AG04449 (cell line): ENCODE measurements at regions not wholly inside any gene's neighbourhood (a gene's known extent, or its start where the extent isn't known, plus 50 kb on each side); places are given as distances from the start of the nearest gene placed in this dataset.

Source experiments
- CTCF ChIA-PET: fragments of 350-600 bp; formaldehyde crosslinking; extraction: SDS; loops from one replicate; lab custom pipeline; 2021; ENCODE audit warnings: antibody characterized with exemption; lab: Yijun Ruan, JAX
- POLR2A ChIA-PET: fragments of 400-600, 350-600 bp; formaldehyde crosslinking; extraction: SDS; loops from one replicate; lab custom pipeline; 2020; ENCODE audit warnings: antibody characterized with exemption, inconsistent platforms; lab: Yijun Ruan, JAX
- DNase-seq: peaks from one replicate; pipeline ENCODE4 v3.0.0-alpha.2; 2010; ENCODE audit warnings: low read depth, low spot score
- H3K4me3 ChIP-seq: 2 replicates; pipeline ENCODE4 v1.5.1; 2011; ENCODE audit warnings: low read depth, mild to moderate bottlenecking, control low read depth, low read length
- CTCF ChIP-seq: IDR thresholded peaks from one replicate; pipeline ENCODE4 v1.5.1; 2011; ENCODE audit warnings: mild to moderate bottlenecking, moderate library complexity, low read length, control low read depth, inconsistent platforms; ENCODE audit not compliant: insufficient read depth; ENCODE audit errors: missing control alignments

- POLR2A ChIA-PET: interaction anchor here (1.3 kb wide), 1 partner anchor 11 kb away, joined by 3 read pairs; no protein-coding TSS in a partner anchor
- DNase-seq: no peak
- H3K4me3 ChIP-seq: no peak overlapping the region
- CTCF ChIA-PET: interaction anchor here (1.4 kb wide), 1 partner anchor 12 kb away, joined by 4 read pairs; no protein-coding TSS in a partner anchor
- no peak for TF ChIP-seq CTCF
Observed at GRCh38 chr2:149733936-149734685, 146.5 kb upstream of the MMADHC start.

DNA sequence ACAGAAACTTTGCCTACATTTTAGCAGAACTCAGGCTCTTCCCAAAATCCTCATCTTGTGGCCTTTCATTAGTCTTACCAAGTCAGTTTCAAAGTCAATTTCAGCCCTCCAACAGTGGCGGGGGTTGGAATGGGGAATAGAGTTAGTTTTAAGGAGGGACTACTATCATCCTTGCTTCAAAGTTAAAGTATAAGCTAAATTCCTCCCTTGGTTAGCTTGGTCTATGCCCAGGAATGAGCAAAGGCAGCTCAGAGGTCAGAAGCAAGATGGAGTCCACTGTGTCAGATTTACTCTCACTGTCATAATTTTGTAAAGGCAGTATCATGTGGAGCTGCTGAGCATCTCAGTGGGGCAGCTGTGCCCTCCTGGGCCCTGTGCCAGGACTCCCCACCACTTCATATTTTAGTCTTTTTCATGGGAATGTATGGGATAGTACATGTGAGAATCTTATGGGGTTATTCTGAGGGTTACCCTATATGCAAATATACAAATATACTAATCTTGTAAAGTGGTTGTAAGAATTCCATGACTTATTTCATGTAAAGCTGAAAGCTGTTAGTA, 145.2 kb upstream of the MMADHC start:
- DNase-seq: no peak
- no peak overlapping the region for H3K4me3 ChIP-seq
- no peak for TF ChIP-seq CTCF

DNA sequence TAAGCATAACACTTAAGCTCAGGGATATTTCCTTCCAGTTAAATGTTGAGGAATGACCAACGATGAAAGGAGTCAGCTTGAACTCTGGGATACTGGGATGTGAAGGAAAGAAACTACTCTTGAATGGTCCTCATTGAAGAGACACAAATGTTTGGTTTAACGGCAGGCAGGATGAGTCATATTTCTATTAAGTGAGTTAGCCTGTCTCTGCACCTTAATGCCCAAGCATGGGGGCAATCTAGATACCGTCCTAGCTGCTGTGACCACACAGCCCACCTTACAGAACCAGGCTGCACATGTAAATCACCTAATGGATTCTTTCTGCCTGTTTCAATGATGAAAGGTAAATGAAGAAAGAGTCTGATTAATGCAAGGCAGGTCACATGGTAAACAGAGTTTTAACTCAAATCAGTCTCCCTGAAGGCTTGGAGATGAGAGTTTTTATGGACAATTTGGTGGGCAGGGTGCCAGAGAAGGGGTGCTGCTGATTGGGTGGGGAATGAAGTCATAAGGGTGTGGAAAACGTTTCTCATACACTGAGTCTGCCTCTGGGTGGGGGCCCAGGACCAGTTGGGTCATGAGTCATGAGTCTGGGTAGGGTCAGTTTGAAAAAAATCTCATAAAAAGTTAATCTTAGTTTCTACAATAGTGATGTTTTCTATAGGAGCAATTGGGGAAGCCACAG, 144.6 kb upstream of the MMADHC start:
- POLR2A ChIA-PET: interaction anchor here (0.7 kb wide), 1 partner anchor 257 kb away, joined by 3 read pairs; no protein-coding TSS in a partner anchor
- DNase-seq: no peak
- no peak for TF ChIP-seq CTCF
- CTCF ChIA-PET: interaction anchor here (1.5 to 1.8 kb wide), 2 partner anchors 16 to 134 kb away, joined by 5 to 6 read pairs; no protein-coding TSS in a partner anchor
- H3K4me3 ChIP-seq: no peak overlapping the region

More for the DNA sequence above, 145.2 kb upstream of the MMADHC start:
- ChIA-PET CTCF (interaction anchor here (1.0 to 1.5 kb wide), 2 partner anchors 17 to 1506 kb away, joined by 3 to 6 read pairs; no protein-coding TSS in a partner anchor), POLR2A (no interaction called here)

DNA sequence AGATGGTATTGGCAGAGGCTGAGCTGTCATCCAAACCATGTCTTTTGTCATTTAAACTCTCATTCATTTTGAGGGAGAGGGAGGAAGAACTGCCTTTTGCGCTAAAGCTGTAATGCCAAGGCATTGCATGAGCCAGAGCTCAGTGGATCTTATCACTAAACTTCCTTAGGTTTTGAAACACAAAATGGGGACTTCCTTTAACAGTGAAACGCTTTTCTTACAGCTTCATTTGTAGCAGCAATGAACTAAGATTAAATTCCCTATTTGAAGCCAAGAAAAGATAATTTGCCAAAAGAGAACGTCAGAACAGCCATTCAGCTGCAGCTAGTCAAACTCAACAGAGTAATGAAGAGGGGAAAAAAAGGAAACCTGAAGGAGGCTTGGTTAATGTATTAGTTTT, 143.5 kb upstream of the MMADHC start:
- no peak for TF ChIP-seq CTCF
- H3K4me3 ChIP-seq: no peak overlapping the region
- POLR2A ChIA-PET: no interaction called here
- DNase-seq: no peak
- CTCF ChIA-PET: interaction anchor here (1.8 kb wide), 1 partner anchor 133 kb away, joined by 5 read pairs; no protein-coding TSS in a partner anchor

- H3K4me3 ChIP-seq: no peak overlapping the region
- DNase-seq: no peak
- TF ChIP-seq CTCF: no peak
- ChIA-PET CTCF (interaction anchor here (1.5 kb wide), 1 partner anchor 14 kb away, joined by 3 read pairs; no protein-coding TSS in a partner anchor), POLR2A (no interaction called here)
Observed at GRCh38 chr2:149729586-149729985, 142.0 kb upstream of the MMADHC start.
